ENCODE measurements at regions not wholly inside any gene's neighbourhood (a gene's known extent, or its start where the extent isn't known, plus 50 kb on each side); places are given as distances from the start of the nearest gene placed in this dataset.

DNA sequence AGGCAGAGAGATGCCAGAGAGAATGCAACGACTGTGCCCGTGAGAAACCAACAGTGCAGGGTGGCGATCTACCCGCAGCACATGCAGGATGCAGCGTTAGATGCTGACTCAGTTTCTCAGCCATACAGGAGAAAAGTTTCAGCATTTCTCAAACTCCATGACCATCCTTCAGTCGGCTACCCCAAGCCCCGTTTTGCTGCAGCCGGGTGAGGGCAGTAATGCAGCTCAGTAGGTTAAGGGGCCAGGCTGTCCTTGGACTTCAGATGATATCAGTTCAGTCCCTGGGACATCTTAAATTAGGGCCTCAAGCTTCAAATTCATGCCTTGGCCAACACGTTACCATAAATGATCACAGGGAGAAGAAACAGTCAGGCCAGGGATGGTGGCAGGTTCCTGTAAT is 125.5 kb downstream of the PALM2AKAP2 start:
- H3K79me1 ChIP-seq (ENCODE audit: low read depth in 1 of 2, low read length in 2 of 2) = peaks cover 29 to 78% of the 10 kb centered on the region in 2 experiments
- no TSS peak for BruUV-seq (replicated peaks)
- DNase-seq (no peak), ATAC-seq (ENCODE audit: low read depth) (no peak)
- H3K9me3 ChIP-seq (ENCODE audit: control insufficient read depth, insufficient read depth, low read length) = no peaks in the 10 kb centered on the region
- dilution Hi-C loops (cut with HindIII; ENCODE audit: low sequenced_read_pairs, unreplicated experiment) = no loop called here
- no peak overlapping the region for H3K9ac ChIP-seq (ENCODE audit: low read depth, low read length)
- H2BK5ac ChIP-seq (ENCODE audit: low read depth, low read length, poor library complexity, severe bottlenecking) = no peak overlapping the region
- no peak overlapping the region; the same call in 1 of the 2 replicates for H4K91ac ChIP-seq (ENCODE audit: insufficient read depth, low read depth, low read length)
- H3K18ac ChIP-seq (ENCODE audit: low read depth, low read length) = no peak overlapping the region
- H3K14ac ChIP-seq (replicated peaks; ENCODE audit: low read depth, low read length) = 0 out of 2 replicates have a peak overlapping the region, but pooled peaks have one; percentile 8
- H3K4me3 ChIP-seq (ENCODE audit: insufficient read depth, low read depth, low read length) = no peak overlapping the region
- intact Hi-C loops (cut with micrococcal nuclease) = no loop called here
- H3K4me1 ChIP-seq (ENCODE audit: control insufficient read depth, insufficient read depth, low read length) = peaks cover 25% of the 10 kb centered on the region
- no peak overlapping the region for H3K4me2 ChIP-seq (ENCODE audit: low read depth, low read length)
- ChIA-PET CTCF (interaction anchor here (0.7 kb wide), 1 partner anchor 290 kb away, joined by 3 read pairs; no protein-coding TSS in a partner anchor), POLR2A (ENCODE audit: unreplicated experiment) (interaction anchor here (0.6 kb wide), 1 partner anchor 183 kb away, joined by 3 read pairs; no protein-coding TSS in a partner anchor)
- WGBS, 2 experiments (ENCODE audit: extremely low coverage in 2 of 2, insufficient read length in 1 of 2) = 95% methylated on average over 7 of the region's 9 CpGs; no CpG with 5 or more reads in 1 of the 2 experiments
- TF ChIP-seq POLR2A (IDR thresholded peaks at IDR 0.05; ENCODE audit: low read depth, low read length) (no peak), MAFK (IDR thresholded peaks at IDR 0.05; ENCODE audit: low read depth, low read length) (no peak), CHD1 (IDR thresholded peaks at IDR 0.05; ENCODE audit: low read depth, low read length) (no peak), RFX5 (IDR thresholded peaks at IDR 0.05; ENCODE audit: low read depth, low read length) (no peak), FOS (IDR thresholded peaks at IDR 0.05; ENCODE audit: low read depth, low read length) (no peak), NFE2L2 (IDR thresholded peaks at IDR 0.05; ENCODE audit: low read depth, low read length) (no peak), ELK1 (IDR thresholded peaks at IDR 0.05; ENCODE audit: borderline replicate concordance, low read depth, low read length) (no peak), RCOR1 (IDR thresholded peaks at IDR 0.05; ENCODE audit: insufficient replicate concordance, low read length) (no peak), BHLHE40 (IDR thresholded peaks at IDR 0.05; ENCODE audit: low read depth, low read length) (no peak), SMC3 (IDR thresholded peaks at IDR 0.05; ENCODE audit: low read depth, low read length) (no peak), RAD21 (IDR thresholded peaks at IDR 0.05; ENCODE audit: low read length) (no peak), MAZ (IDR thresholded peaks at IDR 0.05; ENCODE audit: borderline replicate concordance, low read depth, low read length) (no peak), CEBPB (IDR thresholded peaks at IDR 0.05; ENCODE audit: low read depth, low read length) (no peak), MXI1 (IDR thresholded peaks at IDR 0.05; ENCODE audit: borderline replicate concordance, low read depth, low read length) (no peak)
- TF ChIP-seq, protein P1, sequence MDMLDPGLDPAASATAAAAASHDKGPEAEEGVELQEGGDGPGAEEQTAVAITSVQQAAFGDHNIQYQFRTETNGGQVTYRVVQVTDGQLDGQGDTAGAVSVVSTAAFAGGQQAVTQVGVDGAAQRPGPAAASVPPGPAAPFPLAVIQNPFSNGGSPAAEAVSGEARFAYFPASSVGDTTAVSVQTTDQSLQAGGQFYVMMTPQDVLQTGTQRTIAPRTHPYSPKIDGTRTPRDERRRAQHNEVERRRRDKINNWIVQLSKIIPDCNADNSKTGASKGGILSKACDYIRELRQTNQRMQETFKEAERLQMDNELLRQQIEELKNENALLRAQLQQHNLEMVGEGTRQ (IDR thresholded peaks at IDR 0.05; ENCODE audit: low read depth, low read length) = no peak
- TF ChIP-seq, protein P2, sequence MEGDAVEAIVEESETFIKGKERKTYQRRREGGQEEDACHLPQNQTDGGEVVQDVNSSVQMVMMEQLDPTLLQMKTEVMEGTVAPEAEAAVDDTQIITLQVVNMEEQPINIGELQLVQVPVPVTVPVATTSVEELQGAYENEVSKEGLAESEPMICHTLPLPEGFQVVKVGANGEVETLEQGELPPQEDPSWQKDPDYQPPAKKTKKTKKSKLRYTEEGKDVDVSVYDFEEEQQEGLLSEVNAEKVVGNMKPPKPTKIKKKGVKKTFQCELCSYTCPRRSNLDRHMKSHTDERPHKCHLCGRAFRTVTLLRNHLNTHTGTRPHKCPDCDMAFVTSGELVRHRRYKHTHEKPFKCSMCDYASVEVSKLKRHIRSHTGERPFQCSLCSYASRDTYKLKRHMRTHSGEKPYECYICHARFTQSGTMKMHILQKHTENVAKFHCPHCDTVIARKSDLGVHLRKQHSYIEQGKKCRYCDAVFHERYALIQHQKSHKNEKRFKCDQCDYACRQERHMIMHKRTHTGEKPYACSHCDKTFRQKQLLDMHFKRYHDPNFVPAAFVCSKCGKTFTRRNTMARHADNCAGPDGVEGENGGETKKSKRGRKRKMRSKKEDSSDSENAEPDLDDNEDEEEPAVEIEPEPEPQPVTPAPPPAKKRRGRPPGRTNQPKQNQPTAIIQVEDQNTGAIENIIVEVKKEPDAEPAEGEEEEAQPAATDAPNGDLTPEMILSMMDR (conservative IDR thresholded peaks at IDR 0.05; ENCODE audit: low read depth, low read length) = no peak
- H3K36me3 ChIP-seq (ENCODE audit: control insufficient read depth, insufficient read depth, low read length) = no peaks in the 10 kb centered on the region
- H2BK120ac ChIP-seq (ENCODE audit: low read depth, low read length) = peak overlapping the region; percentile 24; the same call in 1 of the 2 replicates
- peaks cover 36% of the 10 kb centered on the region for H3K9me1 ChIP-seq (ENCODE audit: insufficient read depth, low read length)
- H2AK5ac ChIP-seq (ENCODE audit: low read depth, low read length) = peak overlapping the region; percentile 60; the same call in 1 of the 2 replicates
- in situ Hi-C loops (cut with MboI; ENCODE audit: low sequenced_read_pairs) = no loop called here
- no peak overlapping the region for H3K56ac ChIP-seq (ENCODE audit: extremely low read depth, insufficient read depth, low read length)
- H4K5ac ChIP-seq (ENCODE audit: low read depth, low read length) = no peak overlapping the region
- no peak overlapping the region for H3K27ac ChIP-seq (ENCODE audit: insufficient read depth, low read length)
- no peak overlapping the region for H2BK15ac ChIP-seq (ENCODE audit: low read depth, low read length)
- peak overlapping the region; percentile 24; the same call in 1 of the 2 replicates for H2BK20ac ChIP-seq (ENCODE audit: low read depth, low read length)
- H3K4ac ChIP-seq (ENCODE audit: low read depth, low read length) = peak overlapping the region; percentile 18; the same call in 1 of the 2 replicates
- peaks cover 17% of the 10 kb centered on the region for H4K20me1 ChIP-seq (ENCODE audit: insufficient read depth, low read length)
- H4K8ac ChIP-seq (ENCODE audit: low read depth in 2 of 2, low read length in 2 of 2) = no peak overlapping the region
- no peak overlapping the region for H3K23ac ChIP-seq (ENCODE audit: low read depth, low read length)
- H2AFZ ChIP-seq (replicated peaks; ENCODE audit: low read length, poor library complexity) = no peak overlapping the region
- no peak overlapping the region for H2AK9ac ChIP-seq (replicated peaks; ENCODE audit: low read depth, low read length, poor library complexity)
- H3K27me3 ChIP-seq (ENCODE audit: control insufficient read depth, insufficient read depth, low read length) = no peaks in the 10 kb centered on the region

Data from IMR-90 (cell line).